Testis (tissue), 2 donors: ENCODE measurements at regions not wholly inside any gene's neighbourhood (a gene's known extent, or its start where the extent isn't known, plus 50 kb on each side); places are given as distances from the start of the nearest gene placed in this dataset.

Experiments
- DNase-seq: peaks from one replicate; pipeline ENCODE4 v3.0.0-alpha.2; 2019
- H3K27ac ChIP-seq, 2 donors: fragments of 200-600 bp; sonication (generic); one replicate each; pipeline ENCODE4 v1.5.1; 2019
- H3K27me3 ChIP-seq: fragments of 200-600 bp; sonication (generic); one replicate; pipeline ENCODE4 v1.5.1; 2019
- H3K36me3 ChIP-seq: fragments of 200-600 bp; sonication (generic); one replicate; pipeline ENCODE4 v1.5.1; 2017; ENCODE audit warnings: low read depth; ENCODE audit errors: missing control alignments
- H3K4me1 ChIP-seq: fragments of 200-600 bp; sonication (generic); one replicate; pipeline ENCODE4 v1.5.1; 2019
- H3K4me3 ChIP-seq, 2 donors: fragments of 200-600 bp; sonication (generic); one replicate each; pipeline ENCODE4 v1.5.1; 2017 to 2019
- H3K9me3 ChIP-seq: fragments of 200-600 bp; sonication (generic); one replicate; pipeline ENCODE4 v1.5.1; 2017
- POLR2A ChIP-seq: fragments of 450-650 bp; IDR thresholded peaks from one replicate; pipeline ENCODE4 v1.6.1; 2017; ENCODE audit warnings: antibody characterized with exemption, mild to moderate bottlenecking, moderate library complexity
- WGBS, 2 donors: methylation state at CpG; one replicate each; pipeline ENCODE4 v1.1.5; 2018; 5-methylcytosine and 5-hydroxymethylcytosine counted together
- intact Hi-C: fragments of 100-400 bp; cut with DNase I; formaldehyde crosslinking; loops from one replicate; pipeline ENCODE4 v1.15.1; 2023; ENCODE audit warnings: low total_unique reads
- TF ChIP-seq, protein P1 (sequence below), 3 experiments: fragments of 450-650 bp in 2 of 3; fragments of 200-600 bp in 1 of 3; sonication (generic) in 1 of 3; IDR thresholded peaks; one replicate each; pipeline ENCODE4 v1.5.1; 2016 to 2019; ENCODE audit warnings: antibody characterized with exemption in 3 of 3, mild to moderate bottlenecking in 2 of 3, moderate library complexity in 1 of 3

DNA sequence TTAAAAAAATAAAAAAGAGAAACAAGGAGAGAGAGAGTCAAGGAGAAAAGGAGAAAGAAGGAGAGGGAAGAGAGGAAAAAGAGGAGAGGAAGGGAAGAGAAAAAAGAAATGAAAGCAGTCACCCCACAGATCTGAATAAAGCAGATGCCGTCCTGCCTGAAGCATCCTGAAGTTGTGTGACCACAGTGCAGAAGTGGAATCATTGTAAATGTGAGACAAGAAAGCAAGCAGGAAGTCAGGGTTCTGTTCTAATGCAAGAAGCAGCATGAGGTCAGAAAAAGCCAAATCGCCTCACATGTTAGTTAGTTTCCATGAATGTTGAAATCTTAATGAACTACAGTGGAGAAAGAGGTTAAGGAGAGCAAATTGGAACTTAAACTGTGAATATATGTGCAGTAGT is 692.5 kb downstream of the CENPC start:
- 60 to 77% methylated on average over 2 of the region's 2 CpGs for WGBS, 2 donors
- H3K27ac ChIP-seq = no peak overlapping the region
- H3K27me3 ChIP-seq = no peaks in the 10 kb centered on the region
- no peaks in the 10 kb centered on the region for H3K4me1 ChIP-seq
- H3K4me3 ChIP-seq = no peak overlapping the region
- intact Hi-C loops = no loop called here
- TF ChIP-seq POLR2A = no peak
- TF ChIP-seq, protein P1, sequence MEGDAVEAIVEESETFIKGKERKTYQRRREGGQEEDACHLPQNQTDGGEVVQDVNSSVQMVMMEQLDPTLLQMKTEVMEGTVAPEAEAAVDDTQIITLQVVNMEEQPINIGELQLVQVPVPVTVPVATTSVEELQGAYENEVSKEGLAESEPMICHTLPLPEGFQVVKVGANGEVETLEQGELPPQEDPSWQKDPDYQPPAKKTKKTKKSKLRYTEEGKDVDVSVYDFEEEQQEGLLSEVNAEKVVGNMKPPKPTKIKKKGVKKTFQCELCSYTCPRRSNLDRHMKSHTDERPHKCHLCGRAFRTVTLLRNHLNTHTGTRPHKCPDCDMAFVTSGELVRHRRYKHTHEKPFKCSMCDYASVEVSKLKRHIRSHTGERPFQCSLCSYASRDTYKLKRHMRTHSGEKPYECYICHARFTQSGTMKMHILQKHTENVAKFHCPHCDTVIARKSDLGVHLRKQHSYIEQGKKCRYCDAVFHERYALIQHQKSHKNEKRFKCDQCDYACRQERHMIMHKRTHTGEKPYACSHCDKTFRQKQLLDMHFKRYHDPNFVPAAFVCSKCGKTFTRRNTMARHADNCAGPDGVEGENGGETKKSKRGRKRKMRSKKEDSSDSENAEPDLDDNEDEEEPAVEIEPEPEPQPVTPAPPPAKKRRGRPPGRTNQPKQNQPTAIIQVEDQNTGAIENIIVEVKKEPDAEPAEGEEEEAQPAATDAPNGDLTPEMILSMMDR (IDR thresholded peaks at IDR 0.05) = no peak
- H3K9me3 ChIP-seq = no peaks in the 10 kb centered on the region
- no peak for DNase-seq
- H3K36me3 ChIP-seq = no peaks in the 10 kb centered on the region

- no peak overlapping the region for H3K4me3 ChIP-seq
- intact Hi-C loops = no loop called here
- no peaks in the 10 kb centered on the region for H3K27me3 ChIP-seq
- H3K36me3 ChIP-seq = no peaks in the 10 kb centered on the region
- TF ChIP-seq POLR2A = no peak
- TF ChIP-seq, protein P1 (IDR thresholded peaks at IDR 0.05) = no peak
- no peak overlapping the region for H3K27ac ChIP-seq
- H3K4me1 ChIP-seq = no peaks in the 10 kb centered on the region
- no peaks in the 10 kb centered on the region for H3K9me3 ChIP-seq
- WGBS, 2 donors = 52 to 53% methylated on average over 1 of the region's 1 CpG
- no peak for DNase-seq
Measured at GRCh38 chr4:66849596-66849995, 695.7 kb downstream of the CENPC start.

GRCh38 chr4:66842724-66843088 is 702.6 kb downstream of the CENPC start:
- TF ChIP-seq, protein P1 (IDR thresholded peaks at IDR 0.05) = no peak
- TF ChIP-seq POLR2A = no peak
- WGBS, 2 donors = 44 to 45% methylated on average over 1 of the region's 1 CpG
- H3K36me3 ChIP-seq = no peaks in the 10 kb centered on the region
- H3K27ac ChIP-seq = no peak overlapping the region
- no peak for DNase-seq
- H3K9me3 ChIP-seq = no peaks in the 10 kb centered on the region
- no peaks in the 10 kb centered on the region for H3K27me3 ChIP-seq
- intact Hi-C loops = no loop called here
- H3K4me1 ChIP-seq = no peaks in the 10 kb centered on the region
- no peak overlapping the region for H3K4me3 ChIP-seq

GRCh38 chr4:66842026-66842723 is 703.1 kb downstream of the CENPC start:
- TF ChIP-seq POLR2A = no peak
- H3K9me3 ChIP-seq = no peaks in the 10 kb centered on the region
- no peaks in the 10 kb centered on the region for H3K27me3 ChIP-seq
- intact Hi-C loops = no loop called here
- WGBS, 2 donors = 48 to 53% methylated on average over 4 of the region's 4 CpGs
- no peak overlapping the region for H3K4me3 ChIP-seq
- no peak for DNase-seq
- H3K27ac ChIP-seq = no peak overlapping the region
- H3K4me1 ChIP-seq = no peaks in the 10 kb centered on the region
- H3K36me3 ChIP-seq = no peaks in the 10 kb centered on the region

DNA sequence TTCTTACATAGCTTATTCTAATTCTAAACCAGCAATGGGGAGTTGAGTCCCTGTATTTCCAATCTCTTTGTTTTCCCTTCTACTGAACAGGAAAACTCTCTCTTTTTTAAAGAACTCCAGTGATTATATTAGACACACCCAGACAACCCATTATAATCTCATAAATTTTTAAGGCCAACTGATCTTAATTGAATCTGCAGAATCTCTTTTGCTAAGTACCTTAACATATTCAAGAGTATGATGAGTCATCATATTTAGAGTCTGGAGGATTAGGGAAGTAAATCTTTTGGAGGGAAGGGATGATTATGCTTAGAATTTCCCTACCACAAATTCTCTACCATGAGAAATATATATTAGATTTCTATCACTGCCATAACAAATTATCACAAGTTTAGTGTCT is 705.1 kb downstream of the CENPC start:
- H3K4me3 ChIP-seq = no peak overlapping the region
- H3K27ac ChIP-seq = no peak overlapping the region
- no peaks in the 10 kb centered on the region for H3K9me3 ChIP-seq
- no peak for DNase-seq
- TF ChIP-seq POLR2A = no peak
- TF ChIP-seq, protein P1 (IDR thresholded peaks at IDR 0.05) = no peak
- no peaks in the 10 kb centered on the region for H3K4me1 ChIP-seq
- H3K36me3 ChIP-seq = no peaks in the 10 kb centered on the region
- H3K27me3 ChIP-seq = no peaks in the 10 kb centered on the region
- intact Hi-C loops = no loop called here
